ENCODE measurements at regions not wholly inside any gene's neighbourhood (a gene's known extent, or its start where the extent isn't known, plus 50 kb on each side); places are given as distances from the start of the nearest gene placed in this dataset.

DNA sequence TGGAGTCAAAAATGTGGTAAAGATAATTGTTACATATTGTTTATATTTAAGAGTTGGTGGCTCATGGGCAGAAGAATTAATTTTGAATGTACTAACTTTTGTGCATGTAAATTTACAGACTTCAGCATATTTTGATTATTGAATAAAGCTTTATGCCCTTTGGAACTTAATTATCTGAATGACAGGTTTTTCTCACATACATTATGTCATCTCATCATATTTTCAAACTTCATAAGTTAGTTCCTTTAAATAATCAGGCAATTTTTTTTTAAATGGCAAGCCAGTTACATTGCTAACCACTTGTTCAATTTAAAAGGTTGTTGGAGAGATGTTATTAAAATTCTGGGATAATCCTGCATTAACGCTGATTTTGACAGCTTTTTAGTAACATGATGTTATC lies 184.6 kb upstream of the EDIL3 start:
- no peak overlapping the region for H3K4me3 Mint-ChIP-seq
- no peaks in the 10 kb centered on the region for H3K4me1 ChIP-seq (ENCODE audit: control insufficient read depth, insufficient read depth, low read length)
- no peaks in the 10 kb centered on the region for H3K36me3 Mint-ChIP-seq
- H3K27me3 Mint-ChIP-seq (ENCODE audit: low read depth in 2 of 2): no peaks in the 10 kb centered on the region
- WGBS (ENCODE audit: insufficient coverage): 80% methylated on average over 1 of the region's 1 CpG
- H3K27ac ChIP-seq (ENCODE audit: low read length): no peak overlapping the region
- intact Hi-C loops (cut with micrococcal nuclease): no loop called here
- H3K27ac Mint-ChIP-seq: no peak overlapping the region
- H3K4me1 Mint-ChIP-seq: no peaks in the 10 kb centered on the region
- no peaks in the 10 kb centered on the region for H3K36me3 ChIP-seq (ENCODE audit: control insufficient read depth, insufficient read depth, low read length)
- no peak overlapping the region for H3K4me3 ChIP-seq (ENCODE audit: low read length)
- H3K9me3 Mint-ChIP-seq: peaks cover 8 to 15% of the 10 kb centered on the region in 2 donors
- DNase-seq: no peak
- H3K9me3 ChIP-seq (ENCODE audit: control insufficient read depth, insufficient read depth, low read length): no peaks in the 10 kb centered on the region
- ATAC-seq: no peak
- no peaks in the 10 kb centered on the region for H3K27me3 ChIP-seq (ENCODE audit: control insufficient read depth, insufficient read depth, low read length)
- TF ChIP-seq, protein P1, sequence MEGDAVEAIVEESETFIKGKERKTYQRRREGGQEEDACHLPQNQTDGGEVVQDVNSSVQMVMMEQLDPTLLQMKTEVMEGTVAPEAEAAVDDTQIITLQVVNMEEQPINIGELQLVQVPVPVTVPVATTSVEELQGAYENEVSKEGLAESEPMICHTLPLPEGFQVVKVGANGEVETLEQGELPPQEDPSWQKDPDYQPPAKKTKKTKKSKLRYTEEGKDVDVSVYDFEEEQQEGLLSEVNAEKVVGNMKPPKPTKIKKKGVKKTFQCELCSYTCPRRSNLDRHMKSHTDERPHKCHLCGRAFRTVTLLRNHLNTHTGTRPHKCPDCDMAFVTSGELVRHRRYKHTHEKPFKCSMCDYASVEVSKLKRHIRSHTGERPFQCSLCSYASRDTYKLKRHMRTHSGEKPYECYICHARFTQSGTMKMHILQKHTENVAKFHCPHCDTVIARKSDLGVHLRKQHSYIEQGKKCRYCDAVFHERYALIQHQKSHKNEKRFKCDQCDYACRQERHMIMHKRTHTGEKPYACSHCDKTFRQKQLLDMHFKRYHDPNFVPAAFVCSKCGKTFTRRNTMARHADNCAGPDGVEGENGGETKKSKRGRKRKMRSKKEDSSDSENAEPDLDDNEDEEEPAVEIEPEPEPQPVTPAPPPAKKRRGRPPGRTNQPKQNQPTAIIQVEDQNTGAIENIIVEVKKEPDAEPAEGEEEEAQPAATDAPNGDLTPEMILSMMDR (IDR thresholded peaks at IDR 0.05): no peak

DNA sequence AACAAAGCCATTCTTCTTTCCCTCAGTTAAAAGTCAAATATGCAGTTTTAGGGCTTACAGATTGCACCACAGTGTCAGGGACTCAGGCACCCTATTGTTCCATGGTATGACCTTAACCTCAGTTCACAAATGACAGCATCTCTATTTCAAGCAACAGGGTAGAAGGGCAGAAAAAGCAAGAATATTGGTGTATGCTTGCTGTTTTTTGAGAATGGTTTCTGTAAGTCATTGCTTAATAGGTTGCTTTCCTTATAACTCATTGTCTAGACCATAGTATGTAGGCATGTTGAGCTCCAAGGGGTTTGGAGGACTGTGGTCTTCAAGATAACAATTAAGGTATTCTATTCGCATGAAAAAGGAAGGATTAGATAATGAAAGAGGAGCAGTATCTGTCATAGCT lies 183.5 kb upstream of the EDIL3 start:
- Mint-ChIP-seq H3K4me1 (no peaks in the 10 kb centered on the region), H3K9me3 (peaks cover 6 to 12% of the 10 kb centered on the region in 2 donors), H3K27ac (no peak overlapping the region), H3K36me3 (no peaks in the 10 kb centered on the region), H3K4me3 (no peak overlapping the region), H3K27me3 (ENCODE audit: low read depth in 2 of 2) (no peaks in the 10 kb centered on the region)
- intact Hi-C loops (cut with micrococcal nuclease): no loop called here
- Histone ChIP-seq H3K4me1 (ENCODE audit: control insufficient read depth, insufficient read depth, low read length) (no peaks in the 10 kb centered on the region), H3K4me3 (ENCODE audit: low read length) (no peak overlapping the region), H3K27me3 (ENCODE audit: control insufficient read depth, insufficient read depth, low read length) (no peaks in the 10 kb centered on the region), H3K9me3 (ENCODE audit: control insufficient read depth, insufficient read depth, low read length) (no peaks in the 10 kb centered on the region), H3K27ac (ENCODE audit: low read length) (no peak overlapping the region), H3K36me3 (ENCODE audit: control insufficient read depth, insufficient read depth, low read length) (no peaks in the 10 kb centered on the region)
- 93% methylated on average over 1 of the region's 1 CpG for WGBS (ENCODE audit: insufficient coverage)
- ATAC-seq (no peak), DNase-seq (no peak)
- TF ChIP-seq, protein P1 (IDR thresholded peaks at IDR 0.05): no peak

DNA sequence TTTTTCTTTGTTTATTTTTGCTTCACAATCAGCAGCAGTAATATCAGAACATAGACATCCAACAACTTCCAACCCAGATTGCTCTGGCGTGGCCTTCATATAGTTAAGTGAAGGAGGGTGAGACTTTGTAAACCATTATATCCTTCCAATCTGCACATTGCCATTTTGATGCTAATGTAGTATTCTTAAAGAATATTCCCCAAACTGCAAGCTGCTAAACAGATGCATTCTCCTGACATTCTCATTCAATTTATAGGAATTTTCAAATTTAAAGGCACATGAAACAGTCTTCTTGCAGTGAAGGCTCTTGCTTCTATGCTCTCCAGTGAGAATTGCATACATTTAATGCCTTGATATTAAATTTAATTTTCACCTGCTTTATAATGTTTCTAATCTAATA lies 181.2 kb upstream of the EDIL3 start:
- Histone ChIP-seq H3K4me1 (ENCODE audit: control insufficient read depth, insufficient read depth, low read length) (no peaks in the 10 kb centered on the region), H3K27me3 (ENCODE audit: control insufficient read depth, insufficient read depth, low read length) (no peaks in the 10 kb centered on the region), H3K36me3 (ENCODE audit: control insufficient read depth, insufficient read depth, low read length) (no peaks in the 10 kb centered on the region), H3K4me3 (ENCODE audit: low read length) (no peak overlapping the region), H3K27ac (ENCODE audit: low read length) (no peak overlapping the region), H3K9me3 (ENCODE audit: control insufficient read depth, insufficient read depth, low read length) (no peaks in the 10 kb centered on the region)
- Mint-ChIP-seq H3K27me3 (ENCODE audit: low read depth in 2 of 2) (no peaks in the 10 kb centered on the region), H3K4me1 (no peaks in the 10 kb centered on the region), H3K9me3 (peaks cover 10 to 16% of the 10 kb centered on the region in 2 donors), H3K4me3 (no peak overlapping the region), H3K36me3 (no peaks in the 10 kb centered on the region), H3K27ac (no peak overlapping the region)
- ATAC-seq (no peak), DNase-seq (no peak)
- intact Hi-C loops (cut with micrococcal nuclease): no loop called here
- TF ChIP-seq, protein P1 (IDR thresholded peaks at IDR 0.05): no peak
- no CpG with 5 or more reads among the region's 1 CpG for WGBS (ENCODE audit: insufficient coverage)

DNA sequence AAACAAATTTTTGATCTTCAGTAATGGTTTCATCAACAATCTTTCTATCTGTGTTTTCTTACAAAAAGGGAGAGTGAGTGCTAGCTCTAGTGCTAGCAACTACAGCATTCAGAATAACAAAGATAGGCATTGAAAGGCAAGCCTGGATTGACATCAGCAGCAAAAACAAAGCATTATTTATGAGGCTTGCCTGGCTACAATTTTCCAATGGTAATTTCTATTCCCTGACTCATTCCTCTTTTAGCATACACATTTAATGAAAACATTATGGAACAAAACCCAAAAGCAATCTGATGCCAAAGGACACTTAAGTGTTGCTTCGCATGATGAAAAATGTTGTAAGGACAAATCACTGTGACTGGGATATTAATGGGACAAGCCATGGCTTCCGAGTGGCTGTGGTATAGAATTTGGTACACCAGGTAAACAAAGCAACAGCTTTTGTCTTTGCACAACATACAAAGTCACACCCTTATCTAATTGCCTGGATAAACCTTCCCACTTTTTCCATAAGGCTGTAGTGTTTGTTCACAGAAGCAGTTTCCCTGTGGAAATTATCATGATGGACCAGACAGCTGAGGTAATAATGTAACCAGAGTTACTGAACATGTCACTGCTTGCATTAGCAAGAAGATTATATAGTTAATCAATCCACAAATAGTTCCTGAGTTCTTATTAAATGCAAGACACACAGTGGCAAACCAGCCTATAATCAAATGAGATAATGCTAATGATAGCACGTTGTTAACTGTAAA lies 179.8 kb upstream of the EDIL3 start:
- no peaks in the 10 kb centered on the region for H3K4me1 Mint-ChIP-seq

More for the DNA sequence above, 179.8 kb upstream of the EDIL3 start:
- no peaks in the 10 kb centered on the region for H3K27me3 Mint-ChIP-seq (ENCODE audit: low read depth in 2 of 2)
- peaks cover 7 to 14% of the 10 kb centered on the region in 2 donors for H3K9me3 Mint-ChIP-seq
- WGBS (ENCODE audit: insufficient coverage): 93% methylated on average over 3 of the region's 3 CpGs
- intact Hi-C loops (cut with micrococcal nuclease): no loop called here
- TF ChIP-seq, protein P1 (IDR thresholded peaks at IDR 0.05): no peak
- Histone ChIP-seq H3K4me3 (ENCODE audit: low read length) (no peak overlapping the region), H3K4me1 (ENCODE audit: control insufficient read depth, insufficient read depth, low read length) (no peaks in the 10 kb centered on the region), H3K9me3 (ENCODE audit: control insufficient read depth, insufficient read depth, low read length) (no peaks in the 10 kb centered on the region), H3K27ac (ENCODE audit: low read length) (no peak overlapping the region), H3K36me3 (ENCODE audit: control insufficient read depth, insufficient read depth, low read length) (no peaks in the 10 kb centered on the region), H3K27me3 (ENCODE audit: control insufficient read depth, insufficient read depth, low read length) (no peaks in the 10 kb centered on the region)
- no peak overlapping the region for H3K27ac Mint-ChIP-seq
- ATAC-seq: no peak
- H3K4me3 Mint-ChIP-seq: no peak overlapping the region
- no peak for DNase-seq
- no peaks in the 10 kb centered on the region for H3K36me3 Mint-ChIP-seq
